ENCODE measurements at regions not wholly inside any gene's neighbourhood (a gene's known extent, or its start where the extent isn't known, plus 50 kb on each side); places are given as distances from the start of the nearest gene placed in this dataset.

DNA sequence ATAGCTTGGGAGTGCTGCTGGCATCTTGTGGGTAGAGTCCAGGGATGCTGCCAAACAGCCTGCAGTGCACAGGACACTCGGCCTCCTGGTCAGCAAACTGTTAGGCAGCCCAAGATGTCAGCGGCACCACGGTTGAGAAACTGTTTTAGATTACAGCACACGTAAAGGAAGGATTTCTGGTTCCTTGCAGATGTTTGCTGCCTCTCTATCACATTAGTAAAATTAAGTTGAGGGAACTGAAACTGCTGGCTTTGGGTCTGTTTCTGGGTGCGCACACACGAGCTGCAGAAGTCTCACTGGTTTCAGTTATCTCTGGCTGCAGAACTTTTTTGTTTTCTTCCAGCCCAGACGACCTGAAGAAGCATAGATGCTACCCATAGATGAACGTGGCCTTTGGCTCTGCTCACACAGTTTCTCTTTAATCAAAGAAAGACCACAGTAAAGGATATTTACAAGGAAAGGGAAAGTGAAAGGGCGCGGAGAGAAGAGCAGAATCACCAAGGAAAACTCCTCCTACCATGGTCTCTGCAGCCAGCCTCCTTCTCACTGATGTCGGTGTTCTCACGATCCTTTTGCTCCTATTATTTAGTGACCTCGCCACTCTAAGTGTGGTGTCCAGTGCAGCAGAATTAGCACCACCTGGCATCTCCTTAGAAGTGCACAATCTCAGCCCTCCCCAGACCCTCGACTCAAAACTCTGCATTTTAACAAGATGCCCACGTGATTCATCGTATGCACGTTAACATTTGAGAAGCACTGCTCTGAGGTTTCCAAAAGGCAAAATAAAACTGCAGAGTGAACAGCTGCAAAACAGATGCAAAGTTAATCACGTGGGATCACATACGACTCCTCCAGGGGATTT is 50.6 kb upstream of the AKAP13 start:
- BruUV-seq (replicated peaks) = no TSS peak
- H4K20me1 ChIP-seq (ENCODE audit: low read length) = no peaks in the 10 kb centered on the region
- H3K9me2 ChIP-seq (replicated peaks; ENCODE audit: low read length) = no peaks in the 10 kb centered on the region
- TF ChIP-seq EZH2phosphoT487 (IDR thresholded peaks at IDR 0.05; ENCODE audit: borderline replicate concordance, low read length) (no peak), EZH2 (IDR thresholded peaks at IDR 0.05; ENCODE audit: low read length, unreplicated experiment) (no peak)
- H3K27me3 ChIP-seq (ENCODE audit: low read length) = no peaks in the 10 kb centered on the region
- H3K27ac ChIP-seq (ENCODE audit: low read length) = no peak overlapping the region
- no peak for DNase-seq
- ChIA-PET CTCF (interaction anchor here (1.2 kb wide), 1 partner anchor 148 kb away, joined by 7 read pairs; no protein-coding TSS in a partner anchor), POLR2A (ENCODE audit: unreplicated experiment) (no interaction called here)
- no peaks in the 10 kb centered on the region for H3F3A ChIP-seq (ENCODE audit: low read length, unreplicated experiment)
- no peak overlapping the region for H2AFZ ChIP-seq (ENCODE audit: low read length)
- no peak overlapping the region for H3K9ac ChIP-seq (ENCODE audit: low read length)
- H3K4me2 ChIP-seq (ENCODE audit: low read length) = no peak overlapping the region
- no peak for ATAC-seq
- H3K4me3 ChIP-seq (ENCODE audit: low read length) = no peak overlapping the region
- no peaks in the 10 kb centered on the region for H3K9me3 ChIP-seq (ENCODE audit: low read length)
- no peaks in the 10 kb centered on the region for H3K36me3 ChIP-seq (ENCODE audit: low read depth, low read length)
- peaks cover 22% of the 10 kb centered on the region for H3K4me1 ChIP-seq (ENCODE audit: insufficient read depth, low read length)
- intact Hi-C loops (cut with micrococcal nuclease) = no loop called here
- H3K79me2 ChIP-seq (ENCODE audit: low read length) = no peaks in the 10 kb centered on the region

All from PC-3 (cell line).